ENCODE measurements at regions not wholly inside any gene's neighbourhood (a gene's known extent, or its start where the extent isn't known, plus 50 kb on each side); places are given as distances from the start of the nearest gene placed in this dataset.
"Not testable (repeated sequence)": the region's sequence is repeated elsewhere in the genome, so short reads cannot be mapped to it uniquely, and the experiment has no call there.

DNA sequence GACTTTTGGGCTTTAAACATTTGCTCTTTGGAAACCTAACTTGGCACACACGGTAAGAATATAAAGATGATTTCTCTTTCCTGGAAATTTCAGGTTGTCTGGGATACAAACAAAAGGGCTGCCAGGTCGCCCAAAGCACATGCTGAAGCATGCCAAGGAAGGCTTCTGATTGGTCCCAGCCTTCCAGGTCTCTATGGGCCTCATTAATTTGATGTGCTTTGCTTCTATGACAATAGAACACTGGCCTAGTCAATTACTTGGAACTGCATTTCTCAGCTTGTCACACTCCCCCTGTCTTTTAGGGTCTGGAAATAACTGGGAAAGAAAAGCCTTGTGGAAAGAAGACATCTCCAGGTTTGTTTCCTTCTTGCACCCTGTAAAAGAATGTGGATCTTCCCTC, 228.9 kb downstream of the ADCYAP1 start:
- Mint-ChIP-seq H3K27me3 (no peaks in the 10 kb centered on the region), H3K4me1 (ENCODE audit: unreplicated experiment) (no peaks in the 10 kb centered on the region), H3K4me3 (no peak overlapping the region), H3K27ac (no peak overlapping the region), H3K9me3 (no peaks in the 10 kb centered on the region), H3K36me3 (no peaks in the 10 kb centered on the region)
- DNase-seq (ENCODE audit: extremely low spot score, unreplicated experiment), result no peak
- TF ChIP-seq, protein P1, sequence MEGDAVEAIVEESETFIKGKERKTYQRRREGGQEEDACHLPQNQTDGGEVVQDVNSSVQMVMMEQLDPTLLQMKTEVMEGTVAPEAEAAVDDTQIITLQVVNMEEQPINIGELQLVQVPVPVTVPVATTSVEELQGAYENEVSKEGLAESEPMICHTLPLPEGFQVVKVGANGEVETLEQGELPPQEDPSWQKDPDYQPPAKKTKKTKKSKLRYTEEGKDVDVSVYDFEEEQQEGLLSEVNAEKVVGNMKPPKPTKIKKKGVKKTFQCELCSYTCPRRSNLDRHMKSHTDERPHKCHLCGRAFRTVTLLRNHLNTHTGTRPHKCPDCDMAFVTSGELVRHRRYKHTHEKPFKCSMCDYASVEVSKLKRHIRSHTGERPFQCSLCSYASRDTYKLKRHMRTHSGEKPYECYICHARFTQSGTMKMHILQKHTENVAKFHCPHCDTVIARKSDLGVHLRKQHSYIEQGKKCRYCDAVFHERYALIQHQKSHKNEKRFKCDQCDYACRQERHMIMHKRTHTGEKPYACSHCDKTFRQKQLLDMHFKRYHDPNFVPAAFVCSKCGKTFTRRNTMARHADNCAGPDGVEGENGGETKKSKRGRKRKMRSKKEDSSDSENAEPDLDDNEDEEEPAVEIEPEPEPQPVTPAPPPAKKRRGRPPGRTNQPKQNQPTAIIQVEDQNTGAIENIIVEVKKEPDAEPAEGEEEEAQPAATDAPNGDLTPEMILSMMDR (conservative IDR thresholded peaks at IDR 0.05), result no peak

DNA sequence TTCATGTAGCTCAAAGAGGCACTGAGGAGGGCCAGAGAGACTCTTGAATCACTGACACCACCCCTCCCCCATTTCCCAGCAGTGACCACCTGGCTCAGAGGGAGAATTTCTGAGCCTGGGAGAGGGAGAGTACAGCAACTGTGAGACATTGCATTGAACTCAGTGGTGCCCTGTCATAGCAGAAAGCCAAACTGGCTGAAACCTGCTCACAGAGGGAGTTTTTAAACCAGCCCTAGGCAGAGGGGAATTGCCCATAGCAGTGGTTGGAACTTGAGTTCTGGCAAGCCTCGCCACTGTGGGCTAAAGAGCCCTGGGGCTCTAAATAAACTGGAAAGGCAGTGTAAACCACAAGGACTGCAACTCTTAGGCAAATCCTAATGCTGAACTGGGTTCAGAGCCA, 243.1 kb downstream of the ADCYAP1 start:
- Mint-ChIP-seq H3K27me3 (no peaks in the 10 kb centered on the region), H3K9me3 (no peaks in the 10 kb centered on the region), H3K4me3 (no peak overlapping the region), H3K27ac (no peak overlapping the region), H3K4me1 (ENCODE audit: unreplicated experiment) (no peaks in the 10 kb centered on the region), H3K36me3 (no peaks in the 10 kb centered on the region)
- TF ChIP-seq, protein P1 (conservative IDR thresholded peaks at IDR 0.05), result no peak
- no peak for DNase-seq (ENCODE audit: extremely low spot score, unreplicated experiment)

GRCh38 chr18:1149709-1150108, 245.0 kb downstream of the ADCYAP1 start:
- no peaks in the 10 kb centered on the region for H3K4me1 Mint-ChIP-seq (ENCODE audit: unreplicated experiment)
- H3K27me3 Mint-ChIP-seq, result no peaks in the 10 kb centered on the region
- DNase-seq (ENCODE audit: extremely low spot score, unreplicated experiment), result no peak
- no peak overlapping the region for H3K4me3 Mint-ChIP-seq
- TF ChIP-seq, protein P1 (conservative IDR thresholded peaks at IDR 0.05), result no peak
- no peak overlapping the region for H3K27ac Mint-ChIP-seq
- no peaks in the 10 kb centered on the region for H3K9me3 Mint-ChIP-seq
- H3K36me3 Mint-ChIP-seq, result no peaks in the 10 kb centered on the region

- Mint-ChIP-seq H3K27me3 (no peaks in the 10 kb centered on the region), H3K27ac (no peak overlapping the region), H3K4me1 (ENCODE audit: unreplicated experiment) (no peaks in the 10 kb centered on the region), H3K36me3 (no peaks in the 10 kb centered on the region), H3K4me3 (no peak overlapping the region), H3K9me3 (no peaks in the 10 kb centered on the region)
- no peak for DNase-seq (ENCODE audit: extremely low spot score, unreplicated experiment)
- TF ChIP-seq, protein P1 (conservative IDR thresholded peaks at IDR 0.05), result no peak
Measured at GRCh38 chr18:1150344-1150743, 245.7 kb downstream of the ADCYAP1 start.

GRCh38 chr18:1152958-1153357, 248.3 kb downstream of the ADCYAP1 start:
- not testable (repeated sequence) for H3K9me3 Mint-ChIP-seq

GRCh38 chr18:1173593-1173992, 268.9 kb downstream of the ADCYAP1 start:
- no peak overlapping the region for H3K4me3 Mint-ChIP-seq
- H3K27ac Mint-ChIP-seq, result no peak overlapping the region

More at GRCh38 chr18:1152958-1153357, 248.3 kb downstream of the ADCYAP1 start:
- H3K36me3 Mint-ChIP-seq; H3K4me3 Mint-ChIP-seq; H3K27ac Mint-ChIP-seq; H3K27me3 Mint-ChIP-seq; DNase-seq (ENCODE audit: extremely low spot score, unreplicated experiment); H3K4me1 Mint-ChIP-seq (ENCODE audit: unreplicated experiment): not testable (repeated sequence)

More at GRCh38 chr18:1173593-1173992, 268.9 kb downstream of the ADCYAP1 start:
- DNase-seq (ENCODE audit: extremely low spot score, unreplicated experiment), result no peak
- Mint-ChIP-seq H3K36me3 (no peaks in the 10 kb centered on the region), H3K27me3 (no peaks in the 10 kb centered on the region), H3K9me3 (no peaks in the 10 kb centered on the region), H3K4me1 (ENCODE audit: unreplicated experiment) (no peaks in the 10 kb centered on the region)
- TF ChIP-seq, protein P1 (conservative IDR thresholded peaks at IDR 0.05), result no peak
